GM12875 (cell line): ENCODE measurements at regions not wholly inside any gene's neighbourhood (a gene's known extent, or its start where the extent isn't known, plus 50 kb on each side); places are given as distances from the start of the nearest gene placed in this dataset.

ENCODE experiments used
- H3K4me3 ChIP-seq: one replicate; pipeline ENCODE4 v1.5.1; 2011; ENCODE audit warnings: low read depth, low read length, control low read depth
- TF ChIP-seq, protein P1 (sequence below): IDR thresholded peaks from 2 replicates; pipeline ENCODE4 v1.5.1; 2011; ENCODE audit warnings: low read depth, mild to moderate bottlenecking, control low read depth, inconsistent platforms, low read length, moderate library complexity, borderline replicate concordance; ENCODE audit not compliant: insufficient read depth

DNA sequence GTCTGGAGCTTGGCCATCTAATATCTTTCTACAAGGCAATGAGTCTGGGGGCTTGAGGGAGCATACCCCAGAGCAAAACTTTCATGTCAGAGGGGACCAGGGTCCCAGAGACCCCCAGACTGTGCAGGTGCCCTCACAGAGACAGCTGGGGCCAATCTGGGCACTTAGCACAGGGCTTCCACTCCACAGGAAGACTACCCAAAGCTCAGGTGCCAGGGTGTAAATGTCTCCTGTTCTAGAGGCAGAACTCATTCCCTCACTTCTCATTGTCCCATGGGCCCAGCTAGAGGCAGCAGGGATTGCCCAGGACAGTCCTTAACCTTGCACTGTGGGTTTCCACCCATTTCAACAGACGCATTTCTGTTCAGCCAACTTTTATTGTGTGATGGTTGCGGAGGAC is 246.9 kb downstream of the ACTR3B start:
- TF ChIP-seq, protein P1, sequence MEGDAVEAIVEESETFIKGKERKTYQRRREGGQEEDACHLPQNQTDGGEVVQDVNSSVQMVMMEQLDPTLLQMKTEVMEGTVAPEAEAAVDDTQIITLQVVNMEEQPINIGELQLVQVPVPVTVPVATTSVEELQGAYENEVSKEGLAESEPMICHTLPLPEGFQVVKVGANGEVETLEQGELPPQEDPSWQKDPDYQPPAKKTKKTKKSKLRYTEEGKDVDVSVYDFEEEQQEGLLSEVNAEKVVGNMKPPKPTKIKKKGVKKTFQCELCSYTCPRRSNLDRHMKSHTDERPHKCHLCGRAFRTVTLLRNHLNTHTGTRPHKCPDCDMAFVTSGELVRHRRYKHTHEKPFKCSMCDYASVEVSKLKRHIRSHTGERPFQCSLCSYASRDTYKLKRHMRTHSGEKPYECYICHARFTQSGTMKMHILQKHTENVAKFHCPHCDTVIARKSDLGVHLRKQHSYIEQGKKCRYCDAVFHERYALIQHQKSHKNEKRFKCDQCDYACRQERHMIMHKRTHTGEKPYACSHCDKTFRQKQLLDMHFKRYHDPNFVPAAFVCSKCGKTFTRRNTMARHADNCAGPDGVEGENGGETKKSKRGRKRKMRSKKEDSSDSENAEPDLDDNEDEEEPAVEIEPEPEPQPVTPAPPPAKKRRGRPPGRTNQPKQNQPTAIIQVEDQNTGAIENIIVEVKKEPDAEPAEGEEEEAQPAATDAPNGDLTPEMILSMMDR: no peak
- H3K4me3 ChIP-seq: no peak overlapping the region

DNA sequence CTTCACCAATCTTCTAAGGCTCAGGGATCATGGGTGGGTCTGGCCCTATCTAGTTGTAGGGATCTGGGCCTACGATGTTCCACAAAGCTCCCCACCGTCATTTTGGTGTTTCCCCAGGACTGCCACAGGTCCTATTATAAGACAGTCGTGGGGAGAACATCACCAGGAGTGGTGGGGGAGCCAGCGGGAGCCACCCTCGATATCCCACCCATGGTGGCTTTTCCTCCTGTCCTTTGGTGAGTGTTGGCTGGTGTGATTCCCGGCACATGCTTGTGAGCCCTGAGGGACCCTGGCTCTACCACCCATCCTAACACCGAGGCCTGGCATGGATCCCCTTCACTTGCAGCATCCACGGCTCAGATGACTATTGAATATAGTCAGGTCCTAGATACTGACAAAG is 247.4 kb downstream of the ACTR3B start:
- H3K4me3 ChIP-seq: no peak overlapping the region

DNA sequence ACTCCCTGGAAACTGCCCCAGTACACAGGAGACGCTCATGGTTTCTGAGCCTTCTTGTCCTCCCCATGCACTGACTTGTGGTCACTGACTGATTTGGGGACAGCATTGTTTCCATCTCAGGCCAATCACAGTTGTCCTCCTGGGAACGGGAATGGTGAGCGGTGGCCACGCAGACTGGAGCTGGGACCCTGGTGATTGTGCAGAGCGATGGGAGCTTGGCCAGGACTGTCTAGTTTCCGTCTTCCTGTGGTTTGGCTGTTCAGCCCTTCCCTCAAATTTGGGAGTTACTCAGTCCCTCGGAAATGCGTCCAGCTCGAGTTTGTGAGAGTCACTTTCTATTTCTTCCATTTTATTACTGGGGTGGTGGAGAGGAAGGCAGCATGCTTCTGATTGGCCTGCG is 250.9 kb downstream of the ACTR3B start:
- TF ChIP-seq, protein P1: no peak
- H3K4me3 ChIP-seq: no peak overlapping the region

More for the DNA sequence above, 247.4 kb downstream of the ACTR3B start:
- TF ChIP-seq, protein P1: no peak

DNA sequence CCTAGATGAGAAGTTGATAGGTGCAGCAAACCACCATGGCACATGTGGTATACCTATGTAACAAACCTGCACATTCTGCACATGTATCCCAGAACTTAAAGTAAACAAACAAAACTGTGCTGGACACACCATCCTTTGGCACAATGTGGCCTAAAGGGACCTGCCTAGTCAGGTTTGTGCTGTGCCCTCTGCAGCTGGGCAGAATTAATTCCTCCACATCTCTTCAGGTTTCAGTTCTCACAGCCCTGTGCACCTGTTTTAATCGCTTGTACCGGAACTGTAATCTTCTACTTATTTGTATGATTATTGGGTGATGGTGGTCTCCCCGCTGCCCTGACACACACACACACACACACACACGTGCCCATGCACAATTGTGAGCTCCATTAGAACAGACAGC is 252.7 kb downstream of the ACTR3B start:
- no peak overlapping the region for H3K4me3 ChIP-seq
- TF ChIP-seq, protein P1: no peak

DNA sequence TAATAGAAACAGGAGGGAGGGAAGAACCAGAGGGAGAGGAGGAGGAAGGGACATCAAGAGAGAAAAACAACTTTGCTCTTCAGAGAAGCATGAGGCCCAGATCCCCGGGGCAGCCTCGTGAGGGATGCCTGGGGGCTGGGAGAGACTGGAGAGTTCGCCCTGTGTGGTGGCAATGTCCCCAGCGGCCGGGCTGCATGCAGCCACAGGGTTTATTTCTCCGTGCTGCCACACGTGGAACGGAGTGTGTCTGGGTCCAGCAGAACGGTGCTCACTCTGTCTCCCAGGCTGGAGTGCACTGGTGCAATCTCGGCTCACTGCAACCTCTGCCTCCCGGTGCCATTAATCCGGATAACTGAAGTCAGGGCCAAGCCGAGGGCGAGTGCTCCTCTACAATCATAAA is 257.7 kb downstream of the ACTR3B start:
- TF ChIP-seq, protein P1: no peak
- no peak overlapping the region for H3K4me3 ChIP-seq

DNA sequence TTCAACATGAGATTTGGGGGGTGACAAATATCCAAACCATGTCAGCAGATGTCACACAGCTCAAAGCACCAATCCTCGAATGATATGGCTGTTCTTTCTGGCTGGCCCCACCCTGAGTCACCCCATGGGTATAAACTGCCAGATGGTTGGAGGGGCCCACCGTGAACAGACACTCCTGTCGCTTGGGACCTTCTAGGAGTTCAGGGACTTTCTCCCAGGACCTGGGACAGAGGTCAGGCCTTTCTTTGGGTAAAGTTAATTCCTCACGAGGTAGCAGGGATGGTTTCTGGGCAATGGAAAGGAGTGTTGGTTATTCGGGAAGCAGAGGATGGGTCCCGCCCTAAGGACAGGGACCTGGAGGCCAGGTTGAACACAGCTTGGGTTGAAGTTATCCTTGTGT is 262.0 kb downstream of the ACTR3B start:
- no peak overlapping the region for H3K4me3 ChIP-seq
- TF ChIP-seq, protein P1: no peak

DNA sequence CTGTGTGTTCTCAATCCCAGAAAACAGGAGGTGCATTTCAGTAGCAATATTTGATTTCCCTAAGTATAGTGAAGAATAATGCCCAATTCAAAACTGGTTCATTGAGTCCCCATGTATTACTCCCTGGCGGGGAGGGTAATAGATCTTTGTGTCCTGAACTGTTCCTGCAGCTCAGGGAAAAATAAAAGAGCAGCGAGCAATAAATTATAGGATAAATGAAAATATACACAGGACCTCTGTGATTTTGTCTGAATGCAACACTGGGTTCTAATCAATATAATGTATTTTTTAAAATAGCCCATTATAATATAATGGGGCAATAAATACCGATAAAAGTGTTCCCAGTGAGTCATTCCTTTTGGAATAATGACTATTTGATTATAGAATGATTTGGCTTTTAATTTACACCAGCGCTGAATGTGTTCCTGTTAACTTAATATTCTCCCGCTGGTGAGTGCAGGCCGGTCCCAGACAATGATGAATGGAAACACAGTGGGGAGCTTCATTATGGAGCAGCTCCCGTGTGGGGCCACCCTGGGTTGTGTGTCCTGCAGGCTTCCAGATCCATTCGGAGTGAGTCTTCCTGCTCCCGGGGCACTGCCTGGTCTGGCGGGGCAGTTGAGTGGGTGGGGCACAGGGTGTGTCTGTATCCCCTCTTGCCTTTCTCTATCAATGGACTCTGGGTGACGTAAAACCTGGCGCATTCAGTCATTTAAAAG is 263.1 kb downstream of the ACTR3B start:
- TF ChIP-seq, protein P1: no peak
- no peak overlapping the region for H3K4me3 ChIP-seq
